Keratinocyte (primary cell): ENCODE measurements at regions not wholly inside any gene's neighbourhood (a gene's known extent, or its start where the extent isn't known, plus 50 kb on each side); places are given as distances from the start of the nearest gene placed in this dataset.

Source experiments
- DNase-seq: peaks from one replicate; pipeline ENCODE4 v3.0.0-alpha.2; 2011; ENCODE audit warnings: low read depth, missing footprints, low spot score
- FAIRE-seq: peaks from 2 replicates; lab custom pipeline; 2011; peaks lifted over from hg19 to GRCh38; lab: Jason Lieb, UNC
- H2AFZ ChIP-seq: 2 replicates; pipeline ENCODE4 v1.6.0; 2012; ENCODE audit warnings: low read length, control low read depth, inconsistent platforms; ENCODE audit not compliant: control insufficient read depth
- H3K27ac ChIP-seq: 2 replicates; pipeline ENCODE4 v1.5.1; 2011; ENCODE audit warnings: low read length; ENCODE audit not compliant: control insufficient read depth, insufficient read depth
- H3K27me3 ChIP-seq: 3 replicates; pipeline ENCODE4 v1.6.0; 2011; ENCODE audit warnings: low read length; ENCODE audit not compliant: control insufficient read depth, insufficient read depth; ENCODE audit errors: extremely low read depth
- H3K36me3 ChIP-seq, 2 experiments: 2 replicates in 1 of 2; 3 replicates in 1 of 2; pipeline ENCODE4 v1.5.1; 2011; ENCODE audit warnings: low read length in 2 of 2, mild to moderate bottlenecking in 1 of 2; ENCODE audit not compliant: control insufficient read depth in 2 of 2, insufficient read depth in 2 of 2; ENCODE audit errors: extremely low read depth in 1 of 2
- H3K4me1 ChIP-seq: 3 replicates; pipeline ENCODE4 v1.5.1; 2011; ENCODE audit warnings: low read length; ENCODE audit not compliant: control insufficient read depth, insufficient read depth; ENCODE audit errors: extremely low read depth
- H3K4me2 ChIP-seq: 3 replicates; pipeline ENCODE4 v1.6.0; 2011; ENCODE audit warnings: low read depth, low read length; ENCODE audit not compliant: control insufficient read depth, insufficient read depth; ENCODE audit errors: extremely low read depth
- H3K4me3 ChIP-seq, 3 experiments: fragments of 200-600 bp in 1 of 3; sonication (generic) in 1 of 3; 2 replicates in 2 of 3; 3 replicates in 1 of 3; pipeline ENCODE4 v1.5.1; 2011 to 2016; ENCODE audit warnings: low read length in 3 of 3, mild to moderate bottlenecking in 3 of 3, control low read depth in 2 of 3, inconsistent platforms in 1 of 3, low read depth in 1 of 3, mixed read lengths in 1 of 3, mixed run types in 1 of 3, moderate library complexity in 1 of 3; ENCODE audit not compliant: control insufficient read depth in 2 of 3, insufficient read depth in 2 of 3; ENCODE audit errors: extremely low read depth in 1 of 3
- H3K79me2 ChIP-seq: 2 replicates; pipeline ENCODE4 v1.6.0; 2012; ENCODE audit warnings: low read length; ENCODE audit not compliant: control insufficient read depth, insufficient read depth
- H3K9ac ChIP-seq: 3 replicates; pipeline ENCODE4 v1.6.0; 2011; ENCODE audit warnings: low read length; ENCODE audit not compliant: control insufficient read depth, insufficient read depth; ENCODE audit errors: extremely low read depth
- H3K9me1 ChIP-seq: 3 replicates; pipeline ENCODE4 v1.6.0; 2011; ENCODE audit warnings: low read length; ENCODE audit not compliant: control insufficient read depth, insufficient read depth; ENCODE audit errors: extremely low read depth
- H3K9me3 ChIP-seq: 2 replicates; pipeline ENCODE4 v1.5.1; 2012; ENCODE audit warnings: low read depth, low read length; ENCODE audit not compliant: control insufficient read depth
- H4K20me1 ChIP-seq: 3 replicates; pipeline ENCODE4 v1.6.0; 2011; ENCODE audit warnings: low read length; ENCODE audit not compliant: control insufficient read depth, insufficient read depth; ENCODE audit errors: extremely low read depth
- EZH2 ChIP-seq: IDR thresholded peaks from one replicate; pipeline ENCODE4 v1.6.1; 2012; ENCODE audit warnings: inconsistent platforms, mild to moderate bottlenecking, low read length, moderate library complexity
- dilution Hi-C: fragments of 300-500 bp; cut with MboI; formaldehyde crosslinking; loops from one replicate; pipeline ENCODE4 v1.7.0; 2020; ENCODE audit warnings: low sequenced_read_pairs; ENCODE audit not compliant: extremely low pct_ligation_motif_present
- TF ChIP-seq, protein P1 (sequence below), 3 experiments: IDR thresholded peaks in 1 of 3; conservative IDR thresholded peaks in 1 of 3; optimal IDR thresholded peaks in 1 of 3; 2 replicates in 2 of 3; 3 replicates in 1 of 3; pipeline versions ENCODE3 to v1.5.1; 2011; ENCODE audit warnings: low read length in 3 of 3, mild to moderate bottlenecking in 3 of 3, moderate library complexity in 2 of 3, control low read depth in 1 of 3, inconsistent platforms in 1 of 3; ENCODE audit not compliant: insufficient read depth in 2 of 3; ENCODE audit errors: extremely low read depth in 1 of 3

DNA sequence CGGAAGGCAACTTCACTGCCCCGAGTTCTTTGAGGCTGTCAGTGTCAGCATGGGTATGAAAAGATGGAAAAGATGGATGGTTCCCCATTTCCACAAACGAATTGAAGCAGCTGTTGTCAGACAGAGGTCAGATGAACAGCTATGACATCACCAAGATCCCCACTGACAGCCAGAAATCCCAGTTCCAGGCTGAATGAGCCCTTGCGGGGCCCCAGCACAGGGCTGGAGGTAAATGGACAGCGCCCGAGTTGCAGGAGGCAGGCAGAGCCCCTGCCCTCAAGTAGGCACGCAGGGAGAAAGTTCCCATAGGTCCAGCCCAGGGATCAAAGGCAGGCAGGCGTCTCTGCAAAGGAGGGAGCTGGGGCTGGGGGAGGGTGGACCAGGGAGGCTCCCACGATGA, 169.5 kb upstream of the AGAP1 start:
- no peaks in the 10 kb centered on the region for H4K20me1 ChIP-seq
- H3K36me3 ChIP-seq = no peaks in the 10 kb centered on the region
- H3K4me3 ChIP-seq = no peak overlapping the region
- H2AFZ ChIP-seq = no peak overlapping the region
- no peak overlapping the region for H3K4me2 ChIP-seq
- H3K9me3 ChIP-seq = no peaks in the 10 kb centered on the region
- H3K27me3 ChIP-seq = peaks cover 9% of the 10 kb centered on the region
- peaks cover 4% of the 10 kb centered on the region for H3K4me1 ChIP-seq
- no peaks in the 10 kb centered on the region for H3K79me2 ChIP-seq
- TF ChIP-seq, protein P1, sequence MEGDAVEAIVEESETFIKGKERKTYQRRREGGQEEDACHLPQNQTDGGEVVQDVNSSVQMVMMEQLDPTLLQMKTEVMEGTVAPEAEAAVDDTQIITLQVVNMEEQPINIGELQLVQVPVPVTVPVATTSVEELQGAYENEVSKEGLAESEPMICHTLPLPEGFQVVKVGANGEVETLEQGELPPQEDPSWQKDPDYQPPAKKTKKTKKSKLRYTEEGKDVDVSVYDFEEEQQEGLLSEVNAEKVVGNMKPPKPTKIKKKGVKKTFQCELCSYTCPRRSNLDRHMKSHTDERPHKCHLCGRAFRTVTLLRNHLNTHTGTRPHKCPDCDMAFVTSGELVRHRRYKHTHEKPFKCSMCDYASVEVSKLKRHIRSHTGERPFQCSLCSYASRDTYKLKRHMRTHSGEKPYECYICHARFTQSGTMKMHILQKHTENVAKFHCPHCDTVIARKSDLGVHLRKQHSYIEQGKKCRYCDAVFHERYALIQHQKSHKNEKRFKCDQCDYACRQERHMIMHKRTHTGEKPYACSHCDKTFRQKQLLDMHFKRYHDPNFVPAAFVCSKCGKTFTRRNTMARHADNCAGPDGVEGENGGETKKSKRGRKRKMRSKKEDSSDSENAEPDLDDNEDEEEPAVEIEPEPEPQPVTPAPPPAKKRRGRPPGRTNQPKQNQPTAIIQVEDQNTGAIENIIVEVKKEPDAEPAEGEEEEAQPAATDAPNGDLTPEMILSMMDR (optimal IDR thresholded peaks at IDR 0.05 in 1 of 3, IDR thresholded peaks at IDR 0.05 in 1 of 3, conservative IDR thresholded peaks at IDR 0.05 in 1 of 3; ENCODE audit: extremely low read depth in 1 of 3, insufficient read depth in 2 of 3, low read length in 3 of 3) = no peak
- dilution Hi-C loops = no loop called here
- DNase-seq (no peak), FAIRE-seq (no peak)
- no peak overlapping the region for H3K27ac ChIP-seq
- H3K9me1 ChIP-seq = no peaks in the 10 kb centered on the region
- H3K9ac ChIP-seq = no peak overlapping the region

DNA sequence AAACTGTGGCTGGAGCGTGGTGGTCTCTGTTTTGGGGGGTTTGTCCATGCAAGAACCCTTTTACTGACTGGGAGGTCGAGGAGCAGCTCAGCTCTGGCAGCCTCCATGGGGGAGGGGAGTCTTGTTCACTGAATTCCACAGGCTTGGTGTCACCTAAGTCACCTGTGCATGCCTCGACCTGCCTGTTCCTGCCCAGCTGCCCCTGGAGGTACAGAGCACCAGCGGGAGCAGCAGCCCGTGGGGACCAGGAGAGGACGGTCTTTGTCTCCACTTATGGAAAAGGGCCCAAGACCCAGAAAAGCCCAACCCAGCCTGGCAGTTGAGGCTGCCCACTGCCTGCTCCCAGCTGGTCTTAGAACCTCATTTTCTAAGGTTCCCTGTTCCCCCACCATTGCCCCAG, 168.7 kb upstream of the AGAP1 start:
- H3K9me3 ChIP-seq = no peaks in the 10 kb centered on the region
- H3K79me2 ChIP-seq = no peaks in the 10 kb centered on the region
- FAIRE-seq (no peak), DNase-seq (no peak)
- H3K27ac ChIP-seq = no peak overlapping the region
- peaks cover 4% of the 10 kb centered on the region for H3K4me1 ChIP-seq
- H3K4me3 ChIP-seq = no peak overlapping the region
- dilution Hi-C loops = no loop called here
- H3K36me3 ChIP-seq = no peaks in the 10 kb centered on the region
- no peak for TF ChIP-seq EZH2
- TF ChIP-seq, protein P1 (optimal IDR thresholded peaks at IDR 0.05 in 1 of 3, IDR thresholded peaks at IDR 0.05 in 1 of 3, conservative IDR thresholded peaks at IDR 0.05 in 1 of 3; ENCODE audit: extremely low read depth in 1 of 3, insufficient read depth in 2 of 3, low read length in 3 of 3) = no peak
- H3K9ac ChIP-seq = no peak overlapping the region
- no peaks in the 10 kb centered on the region for H4K20me1 ChIP-seq
- no peaks in the 10 kb centered on the region for H3K9me1 ChIP-seq
- no peak overlapping the region for H3K4me2 ChIP-seq
- H3K27me3 ChIP-seq = peaks cover 9% of the 10 kb centered on the region
- H2AFZ ChIP-seq = no peak overlapping the region
